Brain microvascular endothelial cell (primary cell): ENCODE measurements at regions not wholly inside any gene's neighbourhood (a gene's known extent, or its start where the extent isn't known, plus 50 kb on each side); places are given as distances from the start of the nearest gene placed in this dataset.

ENCODE experiments used
- DNase-seq: peaks from one replicate; pipeline ENCODE4 v3.0.0-alpha.2; 2020
- H3K27ac ChIP-seq: fragments of 250-450 bp; sonication (Bioruptor Pico); 2 replicates; pipeline ENCODE4 v1.5.1; 2020; ENCODE audit warnings: mild to moderate bottlenecking, moderate library complexity
- H3K27me3 ChIP-seq: fragments of 250-450 bp; sonication (Bioruptor Pico); replicated peaks from 2 replicates; pipeline ENCODE4 v1.5.1; 2020; ENCODE audit warnings: mild to moderate bottlenecking
- H3K36me3 ChIP-seq: fragments of 250-450 bp; sonication (Bioruptor Pico); replicated peaks from 2 replicates; pipeline ENCODE4 v1.5.1; 2020; ENCODE audit warnings: mild to moderate bottlenecking
- H3K4me3 ChIP-seq: 2 replicates; pipeline ENCODE4 v1.5.1; 2011; ENCODE audit warnings: low read depth, mild to moderate bottlenecking, control low read depth, low read length, moderate library complexity
- CTCF ChIP-seq: IDR thresholded peaks from 2 replicates; pipeline ENCODE4 v1.5.1; 2011; ENCODE audit warnings: low read depth, mild to moderate bottlenecking, moderate library complexity, low read length, control low read depth, inconsistent platforms; ENCODE audit errors: missing control alignments
- in situ Hi-C: cut with HindIII; loops from 2 replicates; pipeline ENCODE4 v1.10.0; 2017; ENCODE audit warnings: low sequenced_read_pairs, low pct_ligation_motif_present

- no peak overlapping the region for H3K27ac ChIP-seq
- no peak for TF ChIP-seq CTCF
- H3K36me3 ChIP-seq = no peaks in the 10 kb centered on the region
- peak; percentile 54 for DNase-seq
- no peak overlapping the region for H3K4me3 ChIP-seq
- H3K27me3 ChIP-seq = no peaks in the 10 kb centered on the region
- in situ Hi-C loops = no loop called here
Measured at GRCh38 chr2:39942950-39943349, 163.9 kb upstream of the THUMPD2 start.

- DNase-seq = peak; percentile 73
- Histone ChIP-seq H3K27me3 (no peaks in the 10 kb centered on the region), H3K27ac (no peak overlapping the region), H3K4me3 (no peak overlapping the region), H3K36me3 (no peaks in the 10 kb centered on the region)
- TF ChIP-seq CTCF = no peak
- in situ Hi-C loops = no loop called here
Measured at GRCh38 chr2:39938035-39938835, 159.2 kb upstream of the THUMPD2 start.

GRCh38 chr2:39937621-39938020 lies 158.6 kb upstream of the THUMPD2 start:
- Histone ChIP-seq H3K36me3 (no peaks in the 10 kb centered on the region), H3K4me3 (no peak overlapping the region), H3K27me3 (no peaks in the 10 kb centered on the region), H3K27ac (no peak overlapping the region)
- DNase-seq = no peak
- TF ChIP-seq CTCF = no peak
- in situ Hi-C loops = no loop called here

GRCh38 chr2:39934851-39935250 lies 155.8 kb upstream of the THUMPD2 start:
- Histone ChIP-seq H3K4me3 (no peak overlapping the region), H3K27ac (no peak overlapping the region), H3K36me3 (no peaks in the 10 kb centered on the region), H3K27me3 (no peaks in the 10 kb centered on the region)
- DNase-seq = no peak
- TF ChIP-seq CTCF = no peak
- in situ Hi-C loops = no loop called here

GRCh38 chr2:39933196-39933595 lies 154.1 kb upstream of the THUMPD2 start:
- in situ Hi-C loops = no loop called here

More at GRCh38 chr2:39933196-39933595, 154.1 kb upstream of the THUMPD2 start:
- DNase-seq = no peak
- Histone ChIP-seq H3K4me3 (no peak overlapping the region), H3K27me3 (no peaks in the 10 kb centered on the region), H3K36me3 (no peaks in the 10 kb centered on the region), H3K27ac (no peak overlapping the region)
- no peak for TF ChIP-seq CTCF
